H1 (cell line): ENCODE measurements at regions not wholly inside any gene's neighbourhood (a gene's known extent, or its start where the extent isn't known, plus 50 kb on each side); places are given as distances from the start of the nearest gene placed in this dataset.

Source experiments
- CTCF ChIA-PET: fragments of 300-600 bp; sonication (Branson Sonifier 250); formaldehyde crosslinking; loops from one replicate; lab custom pipeline; 2021; ENCODE audit not compliant: partially characterized antibody; lab: Charles Lee
- POLR2A ChIA-PET: fragments of 300-600 bp; sonication (Branson Sonifier 250); formaldehyde crosslinking; loops from one replicate; lab custom pipeline; 2021; ENCODE audit warnings: inconsistent platforms; ENCODE audit not compliant: partially characterized antibody; lab: Charles Lee
- DNase-seq, 2 experiments: peaks; one replicate each; pipeline versions ENCODE4 v3.0.0 to v3.0.0-alpha.2; 2010 to 2022; ENCODE audit warnings: low spot score in 2 of 2, low read depth in 1 of 2, mixed read lengths in 1 of 2
- FAIRE-seq: peaks from 2 replicates; lab custom pipeline; 2011; peaks lifted over from hg19 to GRCh38; lab: Jason Lieb, UNC
- H2AFZ ChIP-seq: 2 replicates; pipeline ENCODE4 v1.8.1; 2012; ENCODE audit warnings: low read length, inconsistent platforms
- H2AK5ac ChIP-seq: 2 replicates; pipeline ENCODE4 v1.6.1; 2013; ENCODE audit warnings: low read depth, low read length
- H2BK120ac ChIP-seq: replicated peaks from 2 replicates; pipeline ENCODE3; 2013; ENCODE audit warnings: low read depth, low read length, inconsistent platforms
- H2BK12ac ChIP-seq: 2 replicates; pipeline ENCODE4 v1.6.1; 2013; ENCODE audit warnings: low read depth, low read length
- H2BK15ac ChIP-seq: 2 replicates; pipeline ENCODE4 v1.6.1; 2013; ENCODE audit warnings: low read length
- H2BK20ac ChIP-seq: 2 replicates; pipeline ENCODE4 v1.6.1; 2013; ENCODE audit warnings: low read length
- H2BK5ac ChIP-seq: 2 replicates; pipeline ENCODE4 v1.6.1; 2013; ENCODE audit warnings: low read depth, low read length
- H3K14ac ChIP-seq: 2 replicates; pipeline ENCODE4 v1.6.1; 2013; ENCODE audit warnings: inconsistent platforms; ENCODE audit not compliant: insufficient read length
- H3K18ac ChIP-seq: 2 replicates; pipeline ENCODE4 v1.6.1; 2013; ENCODE audit warnings: low read length; ENCODE audit errors: extremely low read depth
- H3K23ac ChIP-seq: 2 replicates; pipeline ENCODE4 v1.6.1; 2013; ENCODE audit warnings: inconsistent platforms; ENCODE audit not compliant: insufficient read length
- H3K23me2 ChIP-seq: 2 replicates; pipeline ENCODE4 v1.6.1; 2013; ENCODE audit warnings: low read depth, low read length
- H3K27ac ChIP-seq: 2 replicates; pipeline ENCODE4 v1.6.1; 2011; ENCODE audit warnings: low read depth, low read length, inconsistent platforms
- H3K27me3 ChIP-seq, 4 experiments: replicated peaks in 1 of 4; 1 replicate in 1 of 4; 2 replicates in 3 of 4; pipeline versions ENCODE4 v1.6.1 to v1.8.1; 2011 to 2013; ENCODE audit warnings: low read length in 3 of 4, mild to moderate bottlenecking in 3 of 4, inconsistent platforms in 2 of 4, mixed read lengths in 2 of 4, moderate library complexity in 1 of 4; ENCODE audit not compliant: control insufficient read depth in 3 of 4, insufficient read depth in 3 of 4; ENCODE audit errors: extremely low read depth in 1 of 4
- H3K36me3 ChIP-seq, 4 experiments: 2 replicates each; pipeline versions ENCODE4 v1.6.1 to v1.8.1; 2011 to 2013; ENCODE audit warnings: mild to moderate bottlenecking in 4 of 4, low read length in 3 of 4, moderate library complexity in 2 of 4, control low read depth in 1 of 4, inconsistent platforms in 1 of 4; ENCODE audit not compliant: insufficient read depth in 4 of 4, control insufficient read depth in 2 of 4
- H3K4ac ChIP-seq: replicated peaks from 2 replicates; pipeline ENCODE3; 2013; ENCODE audit warnings: low read length, low read depth, mixed read lengths, inconsistent platforms; ENCODE audit not compliant: insufficient read length
- H3K4me1 ChIP-seq, 4 experiments: replicated peaks in 1 of 4; 1 replicate in 1 of 4; 2 replicates in 3 of 4; pipeline versions ENCODE4 v1.6.1 to v1.8.1; 2011 to 2013; ENCODE audit warnings: low read length in 3 of 4, inconsistent platforms in 2 of 4, mixed read lengths in 1 of 4; ENCODE audit not compliant: insufficient read depth in 4 of 4, control insufficient read depth in 3 of 4
- H3K4me2 ChIP-seq, 2 experiments: 2 replicates each; pipeline versions ENCODE4 v1.6.1 to v1.8.1; 2011 to 2013; ENCODE audit warnings: low read depth in 2 of 2, low read length in 2 of 2, control low read depth in 1 of 2, inconsistent platforms in 1 of 2, mild to moderate bottlenecking in 1 of 2; ENCODE audit not compliant: insufficient read depth in 1 of 2
- H3K4me3 ChIP-seq, 4 experiments: fragments of 200-600, 300-600 bp in 1 of 4; sonication (generic), shearing (Covaris generic), sonication (Bioruptor Twin) in 1 of 4; 2 replicates each; pipeline versions ENCODE4 v1.5.1 to v1.8.1; 2011 to 2016; ENCODE audit warnings: low read length in 4 of 4, low read depth in 3 of 4, control low read depth in 2 of 4, inconsistent platforms in 2 of 4, mild to moderate bottlenecking in 2 of 4, mixed read lengths in 1 of 4, moderate library complexity in 1 of 4; ENCODE audit not compliant: insufficient read depth in 2 of 4; ENCODE audit errors: extremely low read depth in 1 of 4
- H3K56ac ChIP-seq: replicated peaks from 2 replicates; pipeline ENCODE3; 2013; ENCODE audit warnings: low read depth, mild to moderate bottlenecking, mixed read lengths, low read length, inconsistent platforms; ENCODE audit not compliant: insufficient read length
- H3K79me1 ChIP-seq: 2 replicates; pipeline ENCODE4 v1.6.1; 2013; ENCODE audit warnings: low read depth, low read length, control low read depth
- H3K79me2 ChIP-seq, 2 experiments: 2 replicates each; pipeline versions ENCODE4 v1.6.1 to v1.8.1; 2012 to 2013; ENCODE audit warnings: low read length in 2 of 2, mild to moderate bottlenecking in 2 of 2, inconsistent platforms in 1 of 2; ENCODE audit not compliant: insufficient read depth in 2 of 2, control insufficient read depth in 1 of 2
- H3K9ac ChIP-seq, 4 experiments: replicated peaks in 1 of 4; 1 replicate in 1 of 4; 2 replicates in 3 of 4; pipeline versions ENCODE4 v1.6.1 to v1.8.1; 2011 to 2013; ENCODE audit warnings: low read depth in 3 of 4, low read length in 3 of 4, control low read depth in 2 of 4, mild to moderate bottlenecking in 2 of 4, moderate library complexity in 2 of 4, inconsistent platforms in 1 of 4; ENCODE audit errors: extremely low read depth in 1 of 4
- H3K9me3 ChIP-seq, 2 experiments: 2 replicates each; pipeline versions ENCODE4 v1.6.1 to v1.8.1; 2012 to 2013; ENCODE audit warnings: mild to moderate bottlenecking in 2 of 2, moderate library complexity in 2 of 2, control low read depth in 1 of 2, inconsistent platforms in 1 of 2, low read depth in 1 of 2, low read length in 1 of 2, mixed read lengths in 1 of 2; ENCODE audit not compliant: insufficient read depth in 2 of 2
- H4K20me1 ChIP-seq, 2 experiments: replicated peaks in 1 of 2; 2 replicates each; pipeline versions ENCODE3 to v1.8.1; 2011 to 2013; ENCODE audit warnings: inconsistent platforms in 2 of 2, low read length in 2 of 2, mild to moderate bottlenecking in 1 of 2; ENCODE audit not compliant: insufficient read depth in 2 of 2, control insufficient read depth in 1 of 2
- H4K5ac ChIP-seq: 2 replicates; pipeline ENCODE4 v1.6.1; 2013; ENCODE audit warnings: low read length, low read depth, mixed read lengths, inconsistent platforms; ENCODE audit not compliant: insufficient read length
- H4K8ac ChIP-seq: 2 replicates; pipeline ENCODE4 v1.8.0; 2013; ENCODE audit warnings: mild to moderate bottlenecking, moderate library complexity, low read length, inconsistent platforms; ENCODE audit not compliant: insufficient read depth; ENCODE audit errors: extremely low read depth
- H4K91ac ChIP-seq: replicated peaks from 2 replicates; pipeline ENCODE3; 2013; ENCODE audit warnings: low read length, mixed read lengths, inconsistent platforms; ENCODE audit not compliant: insufficient read length
- CHD2 ChIP-seq: IDR thresholded peaks from 2 replicates; pipeline ENCODE4 v1.6.1; 2012; ENCODE audit warnings: low read length, improper control_type of control experiment
- CTBP2 ChIP-seq: IDR thresholded peaks from 2 replicates; pipeline ENCODE4 v1.7.0; 2011; ENCODE audit warnings: borderline replicate concordance, mild to moderate bottlenecking, moderate library complexity, mixed read lengths, low read length; ENCODE audit not compliant: insufficient read depth, insufficient read length
- EGR1 ChIP-seq: IDR thresholded peaks from 2 replicates; pipeline ENCODE4 v1.6.1; 2011; ENCODE audit warnings: low read depth, low read length, borderline replicate concordance
- GTF2F1 ChIP-seq: IDR thresholded peaks from 2 replicates; pipeline ENCODE4 v1.6.1; 2012; ENCODE audit warnings: low read depth, low read length, improper control_type of control experiment, borderline replicate concordance
- NRF1 ChIP-seq: IDR thresholded peaks from 2 replicates; pipeline ENCODE4 v1.6.1; 2011; ENCODE audit warnings: mild to moderate bottlenecking, low read depth, low read length, improper control_type of control experiment
- POLR2A ChIP-seq, 2 experiments: IDR thresholded peaks; 1 replicate in 1 of 2; 2 replicates in 1 of 2; pipeline ENCODE4 v1.6.1; 2011; ENCODE audit warnings: low read depth in 2 of 2, low read length in 2 of 2, mild to moderate bottlenecking in 2 of 2; ENCODE audit errors: control extremely low read depth in 1 of 2
- RAD21 ChIP-seq, 2 experiments: IDR thresholded peaks in 1 of 2; conservative IDR thresholded peaks in 1 of 2; 2 replicates each; pipeline ENCODE4 v1.6.1; 2011; ENCODE audit warnings: low read depth in 2 of 2, low read length in 2 of 2, improper control_type of control experiment in 1 of 2, inconsistent platforms in 1 of 2, mild to moderate bottlenecking in 1 of 2, moderate library complexity in 1 of 2
- RXRA ChIP-seq: IDR thresholded peaks from 2 replicates; pipeline ENCODE4 v1.6.1; 2011; ENCODE audit warnings: low read depth, mild to moderate bottlenecking, low read length, moderate library complexity; ENCODE audit not compliant: insufficient read depth
- SIRT6 ChIP-seq: IDR thresholded peaks from one replicate; pipeline ENCODE4 v1.7.1; 2012; ENCODE audit warnings: low read length, inconsistent platforms
- TAF1 ChIP-seq: IDR thresholded peaks from 2 replicates; pipeline ENCODE4 v1.6.1; 2011; ENCODE audit warnings: mild to moderate bottlenecking, low read depth, low read length
- TAF7 ChIP-seq: optimal IDR thresholded peaks from 2 replicates; pipeline ENCODE3; 2011; ENCODE audit warnings: low read depth, mild to moderate bottlenecking, inconsistent platforms, low read length, moderate library complexity, borderline replicate concordance
- WGBS, 2 experiments: shearing (Covaris generic) in 1 of 2; methylation state at CpG; one replicate each; pipeline versions ENCODE4 v1.1.6 to v1.1.7; 2013 to 2015; ENCODE audit warnings: low lambda C conversion rate in 2 of 2, mixed read lengths in 2 of 2, inconsistent platforms in 1 of 2, low coverage in 1 of 2, missing lambda C conversion rate in 1 of 2; ENCODE audit not compliant: insufficient replicate concordance in 2 of 2, insufficient coverage in 1 of 2, insufficient read length in 1 of 2; ENCODE audit errors: extremely low coverage in 1 of 2, missing lambda C conversion rate in 1 of 2; 5-methylcytosine and 5-hydroxymethylcytosine counted together
- TF ChIP-seq, protein P1 (sequence below): IDR thresholded peaks from 2 replicates; pipeline ENCODE4 v1.6.1; 2011; ENCODE audit warnings: low read depth, mild to moderate bottlenecking, low read length; ENCODE audit not compliant: insufficient read depth
- TF ChIP-seq, protein P2 (sequence below): IDR thresholded peaks from 2 replicates; pipeline ENCODE4 v1.6.1; 2012; ENCODE audit warnings: low read length, inconsistent platforms

DNA sequence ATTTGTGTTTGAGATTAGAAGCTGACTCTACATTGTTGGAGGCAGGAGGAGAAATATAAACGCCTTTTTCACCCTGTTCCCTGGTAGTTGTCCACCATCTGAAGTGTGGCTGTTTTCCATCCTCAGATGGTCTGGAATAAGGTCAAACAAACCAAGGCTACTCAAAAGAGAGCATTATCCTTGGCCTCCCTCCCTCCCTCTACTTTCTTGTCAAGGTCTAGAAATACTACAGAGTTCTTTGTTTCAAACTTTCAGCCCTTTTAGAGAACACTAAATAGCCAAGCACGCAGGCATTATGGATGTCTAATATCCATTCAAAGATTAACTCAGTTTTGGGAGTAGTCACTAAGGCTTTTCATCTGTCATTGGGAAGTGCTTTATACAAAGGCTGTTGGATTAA is 215.8 kb upstream of the ITGA4 start:
- Histone ChIP-seq H3K4ac (no peak overlapping the region), H2BK12ac (no peak overlapping the region), H2AK5ac (no peak overlapping the region), H3K18ac (no peak overlapping the region), H4K8ac (no peak overlapping the region), H2BK20ac (no peak overlapping the region), H3K79me2 (no peaks in the 10 kb centered on the region), H3K14ac (no peak overlapping the region), H4K20me1 (no peaks in the 10 kb centered on the region), H4K91ac (no peak overlapping the region), H3K4me1 (no peaks in the 10 kb centered on the region), H3K56ac (no peak overlapping the region), H3K79me1 (no peaks in the 10 kb centered on the region), H3K4me2 (no peak overlapping the region), H3K23me2 (peaks cover 2% of the 10 kb centered on the region; the same call in 1 of the 2 replicates), H3K9me3 (no peaks in the 10 kb centered on the region), H3K27me3 (no peaks in the 10 kb centered on the region), H4K5ac (no peak overlapping the region), H3K9ac (no peak overlapping the region), H3K23ac (no peak overlapping the region), H3K4me3 (no peak overlapping the region), H2AFZ (no peak overlapping the region), H3K27ac (no peak overlapping the region), H2BK120ac (no peak overlapping the region), H2BK5ac (no peak overlapping the region), H2BK15ac (no peak overlapping the region), H3K36me3 (no peaks in the 10 kb centered on the region)
- DNase-seq (no peak), FAIRE-seq (no peak)
- WGBS, 2 experiments = 98% methylated on average over 2 of the region's 2 CpGs; no CpG with 5 or more reads in 1 of the 2 experiments
- CTCF ChIA-PET = interaction anchor here (1.1 to 2.0 kb wide), 3 partner anchors 9 to 136 kb away, joined by 3 to 7 read pairs (median 3); no protein-coding TSS in a partner anchor
- POLR2A ChIA-PET = no interaction called here
- TF ChIP-seq TAF1 (no peak), RXRA (no peak), CHD2 (no peak), CTBP2 (no peak), GTF2F1 (no peak), RAD21 (IDR thresholded peaks at IDR 0.05 in 1 of 2, conservative IDR thresholded peaks at IDR 0.05 in 1 of 2; ENCODE audit: low read depth in 2 of 2, low read length in 2 of 2) (no peak), TAF7 (no peak), NRF1 (no peak), SIRT6 (no peak), EGR1 (no peak), POLR2A (IDR thresholded peaks at IDR 0.05; ENCODE audit: control extremely low read depth in 1 of 2, low read depth in 2 of 2, low read length in 2 of 2) (no peak)
- TF ChIP-seq, protein P1, sequence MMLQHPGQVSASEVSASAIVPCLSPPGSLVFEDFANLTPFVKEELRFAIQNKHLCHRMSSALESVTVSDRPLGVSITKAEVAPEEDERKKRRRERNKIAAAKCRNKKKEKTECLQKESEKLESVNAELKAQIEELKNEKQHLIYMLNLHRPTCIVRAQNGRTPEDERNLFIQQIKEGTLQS = no peak
- TF ChIP-seq, protein P2, sequence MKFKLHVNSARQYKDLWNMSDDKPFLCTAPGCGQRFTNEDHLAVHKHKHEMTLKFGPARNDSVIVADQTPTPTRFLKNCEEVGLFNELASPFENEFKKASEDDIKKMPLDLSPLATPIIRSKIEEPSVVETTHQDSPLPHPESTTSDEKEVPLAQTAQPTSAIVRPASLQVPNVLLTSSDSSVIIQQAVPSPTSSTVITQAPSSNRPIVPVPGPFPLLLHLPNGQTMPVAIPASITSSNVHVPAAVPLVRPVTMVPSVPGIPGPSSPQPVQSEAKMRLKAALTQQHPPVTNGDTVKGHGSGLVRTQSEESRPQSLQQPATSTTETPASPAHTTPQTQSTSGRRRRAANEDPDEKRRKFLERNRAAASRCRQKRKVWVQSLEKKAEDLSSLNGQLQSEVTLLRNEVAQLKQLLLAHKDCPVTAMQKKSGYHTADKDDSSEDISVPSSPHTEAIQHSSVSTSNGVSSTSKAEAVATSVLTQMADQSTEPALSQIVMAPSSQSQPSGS = no peak
